HFF-Myc (cell line): ENCODE measurements at regions not wholly inside any gene's neighbourhood (a gene's known extent, or its start where the extent isn't known, plus 50 kb on each side); places are given as distances from the start of the nearest gene placed in this dataset.

Experiments used
- DNase-seq: peaks from one replicate; pipeline ENCODE4 v3.0.0-alpha.2; 2011; ENCODE audit warnings: low read depth; ENCODE audit errors: extremely low read depth
- H3K4me3 ChIP-seq: replicated peaks from 2 replicates; pipeline ENCODE4 v1.5.1; 2011; ENCODE audit warnings: low read depth, mild to moderate bottlenecking, control low read depth, low read length
- CTCF ChIP-seq: IDR thresholded peaks from 2 replicates; pipeline ENCODE4 v1.5.1; 2012; ENCODE audit warnings: mild to moderate bottlenecking, low read depth, low read length, control low read depth; ENCODE audit errors: missing control alignments

DNA sequence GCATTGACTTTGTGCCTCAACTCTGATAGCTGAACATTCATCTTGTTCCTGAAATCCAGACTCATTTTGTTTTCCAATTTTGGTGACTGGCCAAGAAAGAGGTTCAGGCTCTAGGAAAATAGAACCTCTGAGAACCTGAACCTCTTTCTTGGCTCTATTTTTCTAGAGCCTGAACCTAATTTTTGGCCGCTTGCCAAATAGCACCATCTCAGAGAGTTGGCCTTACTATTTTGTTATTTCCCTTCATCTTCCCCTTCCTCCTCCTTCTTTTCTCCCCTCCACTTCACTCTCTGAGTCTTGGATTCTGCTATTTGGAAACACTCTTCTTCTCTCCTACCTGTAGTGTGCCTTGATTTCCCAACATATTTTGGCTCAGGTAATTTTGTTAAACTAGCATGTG is 114.4 kb upstream of the CNTN1 start:
- DNase-seq: no peak
- no peak overlapping the region for H3K4me3 ChIP-seq
- TF ChIP-seq CTCF: no peak

DNA sequence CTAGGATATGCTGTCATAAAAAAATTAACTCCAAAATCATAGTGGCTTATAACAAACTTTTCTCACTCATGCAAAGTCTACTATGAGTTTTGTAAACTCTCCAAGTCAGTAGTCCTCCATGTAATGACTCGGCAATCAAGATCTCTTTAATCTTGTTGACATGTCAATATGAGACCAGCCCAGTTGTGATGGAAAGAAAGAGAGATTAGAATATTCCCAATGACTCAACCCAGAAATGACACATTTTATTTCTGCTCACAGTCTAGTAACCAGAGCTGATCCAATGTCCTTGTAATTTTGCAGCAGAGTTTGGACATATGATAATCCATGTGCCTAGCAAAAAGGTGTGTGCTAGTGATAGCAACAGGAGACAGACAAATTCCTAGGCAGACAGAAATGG is 112.6 kb upstream of the CNTN1 start:
- TF ChIP-seq CTCF: no peak
- no peak for DNase-seq
- no peak overlapping the region for H3K4me3 ChIP-seq

DNA sequence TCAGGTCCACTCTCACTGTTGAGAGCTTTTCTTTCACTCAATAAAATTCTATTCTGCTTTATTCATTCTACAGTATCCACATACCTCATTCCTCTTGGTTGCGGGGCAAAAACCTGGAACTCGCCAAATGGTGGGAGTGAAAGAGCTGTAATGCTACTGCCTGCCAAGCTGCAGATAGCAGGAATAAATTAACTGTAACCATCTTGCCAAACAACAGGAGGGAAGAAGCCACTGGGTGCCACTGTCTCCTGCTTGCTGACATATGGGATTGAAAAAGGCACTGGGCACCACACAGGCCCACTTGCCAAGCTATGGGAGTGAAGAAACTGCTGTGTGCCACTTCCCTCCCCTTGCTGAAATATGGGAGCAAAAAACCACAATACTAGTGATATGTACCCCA is 111.9 kb upstream of the CNTN1 start:
- no peak overlapping the region for H3K4me3 ChIP-seq
- DNase-seq: no peak
- no peak for TF ChIP-seq CTCF

DNA sequence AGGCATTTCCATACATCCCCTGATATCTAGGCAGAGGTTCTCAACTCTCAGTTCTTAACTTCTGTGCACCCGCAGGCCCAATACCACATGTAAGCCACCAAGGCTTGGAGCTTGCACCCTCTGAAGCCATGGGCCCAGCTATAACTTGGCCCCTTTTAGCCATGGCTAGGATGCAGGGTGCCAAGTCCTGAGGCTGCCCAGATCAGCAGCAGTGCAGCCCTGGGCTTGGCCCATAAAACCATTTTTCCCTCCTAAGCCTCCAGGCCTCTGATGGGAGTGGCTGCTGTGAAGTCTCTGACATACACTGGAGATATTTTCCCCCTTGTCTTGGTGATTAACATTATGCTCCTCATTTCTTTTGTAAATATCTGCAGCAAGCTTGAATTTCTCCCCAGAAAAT is 110.3 kb upstream of the CNTN1 start:
- DNase-seq: no peak
- no peak for TF ChIP-seq CTCF
- H3K4me3 ChIP-seq: no peak overlapping the region

DNA sequence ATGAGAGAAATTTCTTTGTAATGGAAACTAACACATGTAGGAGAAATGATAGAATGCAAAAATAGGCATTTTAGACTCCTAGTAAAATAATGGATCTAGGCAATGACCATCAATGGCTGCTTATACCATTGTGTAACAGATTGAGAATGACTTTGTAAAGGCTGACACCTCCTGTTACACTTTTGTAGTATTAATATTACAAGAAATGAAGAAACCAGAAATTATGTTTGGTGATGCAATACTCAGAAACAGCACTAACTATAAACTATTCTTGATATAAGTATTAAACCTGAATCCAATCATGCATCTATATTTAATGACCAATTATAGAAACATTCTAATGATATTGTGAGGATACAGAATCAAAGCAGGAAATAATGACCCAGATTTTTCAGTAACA is 108.5 kb upstream of the CNTN1 start:
- no peak for DNase-seq
- no peak for TF ChIP-seq CTCF
- no peak overlapping the region for H3K4me3 ChIP-seq

GRCh38 chr12:40584763-40585162 is 107.5 kb upstream of the CNTN1 start:
- DNase-seq: no peak
- no peak overlapping the region for H3K4me3 ChIP-seq
- TF ChIP-seq CTCF: no peak

GRCh38 chr12:40586823-40587222 is 105.4 kb upstream of the CNTN1 start:
- H3K4me3 ChIP-seq: no peak overlapping the region
- TF ChIP-seq CTCF: no peak
- DNase-seq: no peak
